ENCODE measurements at regions not wholly inside any gene's neighbourhood (a gene's known extent, or its start where the extent isn't known, plus 50 kb on each side); places are given as distances from the start of the nearest gene placed in this dataset.
"Not testable (repeated sequence)": the region's sequence is repeated elsewhere in the genome, so short reads cannot be mapped to it uniquely, and the experiment has no call there.

- H3K36me3 Mint-ChIP-seq, result no peaks in the 10 kb centered on the region
- no peak for DNase-seq
- no peaks in the 10 kb centered on the region for H3K4me1 Mint-ChIP-seq (ENCODE audit: low read depth)
- peaks cover 3% of the 10 kb centered on the region for H3K9me3 Mint-ChIP-seq
- CTCF ChIA-PET, result no interaction called here
- POLR2A ChIA-PET, result no interaction called here
- no peak overlapping the region for H3K27ac Mint-ChIP-seq
- H3K4me3 Mint-ChIP-seq, result no peak overlapping the region
- intact Hi-C loops (cut with micrococcal nuclease), result no loop called here
- H3K27me3 Mint-ChIP-seq, result no peaks in the 10 kb centered on the region
Measured at GRCh38 chr11:97703851-97704250, 1314.0 kb downstream of the JRKL start.

DNA sequence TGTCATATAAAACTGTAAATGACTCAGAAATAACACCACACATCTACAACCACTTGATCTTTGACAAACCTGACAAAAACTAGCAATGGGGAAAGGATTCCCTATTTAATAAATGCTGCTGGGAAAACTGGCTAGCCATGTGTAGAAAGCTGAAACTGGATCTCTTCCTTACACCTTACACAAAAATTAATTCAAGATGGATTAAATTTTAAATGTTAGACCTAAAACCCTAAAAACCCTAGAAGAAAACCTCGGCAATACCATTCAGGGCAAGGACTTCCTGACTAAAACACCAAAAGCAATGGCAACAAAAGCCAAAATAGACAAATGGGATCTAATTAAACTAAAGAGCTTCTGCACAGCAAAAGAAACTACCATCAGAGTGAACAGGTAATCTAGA, 1315.3 kb upstream of the CNTN5 start:
- intact Hi-C loops (cut with micrococcal nuclease); DNase-seq; POLR2A ChIA-PET; CTCF ChIA-PET; H3K27me3 Mint-ChIP-seq; H3K4me3 Mint-ChIP-seq; H3K27ac Mint-ChIP-seq; H3K4me1 Mint-ChIP-seq (ENCODE audit: low read depth); H3K36me3 Mint-ChIP-seq; H3K9me3 Mint-ChIP-seq: not testable (repeated sequence)

- H3K4me3 Mint-ChIP-seq, result no peak overlapping the region
- H3K9me3 Mint-ChIP-seq, result peaks cover 4% of the 10 kb centered on the region
- H3K4me1 Mint-ChIP-seq (ENCODE audit: low read depth), result no peaks in the 10 kb centered on the region
- CTCF ChIA-PET, result no interaction called here
- no peak overlapping the region for H3K27ac Mint-ChIP-seq
- intact Hi-C loops (cut with micrococcal nuclease), result no loop called here
- no peak for DNase-seq
- POLR2A ChIA-PET, result no interaction called here
- no peaks in the 10 kb centered on the region for H3K36me3 Mint-ChIP-seq
- no peaks in the 10 kb centered on the region for H3K27me3 Mint-ChIP-seq
Measured at GRCh38 chr11:97717922-97718321, 1302.8 kb upstream of the CNTN5 start.

DNA sequence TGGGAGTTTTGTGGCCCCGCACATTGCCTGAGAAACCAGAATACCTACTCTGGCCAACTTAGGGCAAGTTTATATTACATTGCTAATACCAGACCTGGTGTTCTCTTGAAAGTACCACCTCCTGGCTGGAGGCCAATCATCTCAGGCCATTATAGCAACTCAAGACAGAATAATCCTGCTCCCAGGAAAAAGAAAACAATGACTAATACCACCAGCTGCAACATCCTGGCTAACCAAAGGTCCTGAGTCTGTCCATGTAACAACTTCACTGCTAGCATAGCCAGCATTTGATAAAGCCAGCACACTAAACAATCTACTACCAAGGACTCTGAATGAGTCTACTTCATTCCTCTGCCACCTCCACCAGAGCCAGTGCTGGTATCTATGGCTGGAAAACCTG, 1298.7 kb upstream of the CNTN5 start:
- H3K27me3 Mint-ChIP-seq, result no peaks in the 10 kb centered on the region
- ChIA-PET POLR2A (no interaction called here), CTCF (no interaction called here)
- H3K36me3 Mint-ChIP-seq, result no peaks in the 10 kb centered on the region
- intact Hi-C loops (cut with micrococcal nuclease), result no loop called here
- no peak for DNase-seq
- no peaks in the 10 kb centered on the region for H3K4me1 Mint-ChIP-seq (ENCODE audit: low read depth)
- H3K4me3 Mint-ChIP-seq, result no peak overlapping the region
- peaks cover 14% of the 10 kb centered on the region for H3K9me3 Mint-ChIP-seq
- H3K27ac Mint-ChIP-seq, result no peak overlapping the region

DNA sequence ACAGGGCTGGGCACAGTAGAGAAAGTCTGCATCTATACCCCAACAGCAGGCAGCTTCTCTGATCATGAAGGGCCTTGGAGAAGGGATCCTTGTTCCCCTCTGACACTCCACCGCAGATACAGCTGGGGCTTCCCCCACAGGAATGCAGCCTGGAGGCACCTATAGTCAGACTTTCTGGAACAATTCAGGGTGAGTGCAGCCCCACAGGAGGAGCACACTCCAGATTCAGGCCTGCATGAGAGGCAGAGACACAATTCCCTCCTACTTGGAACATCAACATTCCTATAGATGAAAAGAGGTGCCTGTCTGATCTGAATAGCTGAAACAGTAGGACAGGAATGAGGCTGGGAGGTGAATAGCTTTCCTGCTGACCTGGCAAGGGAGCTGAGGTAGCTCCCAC, 1298.0 kb upstream of the CNTN5 start:
- Mint-ChIP-seq H3K36me3 (no peaks in the 10 kb centered on the region), H3K9me3 (peaks cover 12% of the 10 kb centered on the region), H3K4me3 (no peak overlapping the region), H3K27ac (no peak overlapping the region), H3K27me3 (no peaks in the 10 kb centered on the region), H3K4me1 (ENCODE audit: low read depth) (no peaks in the 10 kb centered on the region)
- intact Hi-C loops (cut with micrococcal nuclease), result no loop called here
- ChIA-PET POLR2A (no interaction called here), CTCF (no interaction called here)
- DNase-seq, result no peak

GRCh38 chr11:97729546-97730272, 1291.0 kb upstream of the CNTN5 start:
- H3K4me3 Mint-ChIP-seq, result no peak overlapping the region
- H3K36me3 Mint-ChIP-seq, result no peaks in the 10 kb centered on the region
- H3K9me3 Mint-ChIP-seq, result peaks cover 8% of the 10 kb centered on the region
- intact Hi-C loops (cut with micrococcal nuclease), result no loop called here
- ChIA-PET CTCF (no interaction called here), POLR2A (no interaction called here)
- no peak overlapping the region for H3K27ac Mint-ChIP-seq
- H3K27me3 Mint-ChIP-seq, result no peaks in the 10 kb centered on the region
- H3K4me1 Mint-ChIP-seq (ENCODE audit: low read depth), result no peaks in the 10 kb centered on the region
- no peak for DNase-seq

DNA sequence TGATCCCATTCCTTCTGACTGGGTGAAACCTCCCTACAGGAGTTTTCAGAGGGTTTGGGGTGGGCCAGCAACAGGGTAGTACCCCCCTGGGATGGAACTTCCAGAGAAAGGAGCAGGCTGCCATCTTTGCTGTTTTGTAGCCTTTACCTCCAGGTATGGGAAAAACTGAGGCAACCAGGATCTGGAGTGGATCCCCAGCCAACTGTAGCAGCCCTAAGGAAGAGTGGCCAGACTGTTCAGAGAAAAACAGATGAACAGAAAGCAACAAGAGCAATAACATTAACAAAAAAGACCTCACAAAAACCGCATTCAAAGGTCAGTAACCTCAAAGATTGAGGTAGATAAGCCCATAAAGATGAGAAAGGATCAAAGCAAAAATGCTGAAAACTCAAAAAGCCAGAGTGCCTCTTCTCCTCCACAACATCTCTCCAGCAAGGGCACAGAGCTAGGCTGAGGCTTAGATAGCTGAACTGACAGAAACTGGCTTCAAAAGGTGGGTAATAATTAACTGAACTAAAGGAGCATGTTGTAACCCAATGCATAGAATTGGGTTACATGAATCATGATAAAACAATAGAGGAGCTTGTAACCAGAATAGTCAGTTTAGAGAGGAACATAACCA, 1288.6 kb upstream of the CNTN5 start:
- Mint-ChIP-seq H3K4me3 (no peak overlapping the region), H3K36me3 (no peaks in the 10 kb centered on the region), H3K9me3 (peaks cover 14% of the 10 kb centered on the region), H3K4me1 (ENCODE audit: low read depth) (no peaks in the 10 kb centered on the region), H3K27me3 (no peaks in the 10 kb centered on the region), H3K27ac (no peak overlapping the region)
- DNase-seq, result no peak
- intact Hi-C loops (cut with micrococcal nuclease), result no loop called here
- CTCF ChIA-PET, result no interaction called here
- POLR2A ChIA-PET, result no interaction called here

- POLR2A ChIA-PET, result no interaction called here
- Mint-ChIP-seq H3K27me3 (no peaks in the 10 kb centered on the region), H3K36me3 (no peaks in the 10 kb centered on the region), H3K27ac (no peak overlapping the region), H3K4me3 (no peak overlapping the region), H3K9me3 (peaks cover 29% of the 10 kb centered on the region), H3K4me1 (ENCODE audit: low read depth) (no peaks in the 10 kb centered on the region)
- DNase-seq, result no peak
- CTCF ChIA-PET, result no interaction called here
- intact Hi-C loops (cut with micrococcal nuclease), result no loop called here
Measured at GRCh38 chr11:97738751-97739150, 1282.0 kb upstream of the CNTN5 start.

DNA sequence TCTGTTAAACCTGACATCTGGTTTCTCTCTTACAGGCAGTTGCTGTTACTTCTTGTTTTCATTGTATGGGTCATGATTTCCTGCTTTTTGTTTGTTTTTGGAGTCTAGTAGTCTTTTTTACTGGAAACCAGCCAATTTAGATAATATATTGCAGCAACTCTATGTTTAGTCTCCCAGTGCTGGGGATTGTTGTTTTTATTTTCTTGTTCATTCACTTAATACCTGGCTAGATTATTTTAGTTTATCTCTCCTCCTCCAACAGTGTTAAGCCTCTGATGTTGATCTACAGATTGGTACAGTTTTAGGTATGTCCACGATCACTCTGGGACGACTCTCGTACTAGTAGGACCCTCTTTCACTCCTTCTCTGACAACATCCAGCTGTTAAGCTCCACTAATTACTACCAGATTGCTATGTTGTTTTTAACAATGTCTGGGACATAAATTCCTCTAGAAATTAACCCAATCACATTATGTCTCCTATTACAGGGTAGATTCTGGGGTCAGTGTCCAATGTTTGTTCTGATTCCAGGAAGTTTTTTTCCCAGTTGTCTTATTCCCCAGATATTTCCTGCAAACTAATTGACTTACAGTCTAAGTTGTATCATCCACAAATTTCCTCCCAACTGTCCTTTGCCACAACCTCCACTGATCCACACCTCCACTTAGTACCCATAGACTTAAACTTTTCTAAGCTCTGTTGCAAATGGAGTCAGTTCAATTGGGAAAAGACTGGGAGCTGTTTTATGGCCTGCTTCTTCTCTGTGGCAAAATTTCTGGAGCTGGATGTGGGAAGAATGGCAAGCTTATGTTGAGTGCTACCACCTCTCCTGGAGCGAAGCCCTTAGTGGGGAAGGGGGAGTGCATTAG, 1280.6 kb upstream of the CNTN5 start:
- POLR2A ChIA-PET, result no interaction called here
- Mint-ChIP-seq H3K27me3 (no peaks in the 10 kb centered on the region), H3K9me3 (peaks cover 36% of the 10 kb centered on the region), H3K4me1 (ENCODE audit: low read depth) (no peaks in the 10 kb centered on the region), H3K27ac (no peak overlapping the region), H3K4me3 (no peak overlapping the region), H3K36me3 (no peaks in the 10 kb centered on the region)
- intact Hi-C loops (cut with micrococcal nuclease), result no loop called here
- CTCF ChIA-PET, result no interaction called here
- DNase-seq, result no peak

- H3K9me3 Mint-ChIP-seq, result peaks cover 36% of the 10 kb centered on the region
- H3K4me1 Mint-ChIP-seq (ENCODE audit: low read depth), result no peaks in the 10 kb centered on the region
- intact Hi-C loops (cut with micrococcal nuclease), result no loop called here
- no peaks in the 10 kb centered on the region for H3K27me3 Mint-ChIP-seq
- ChIA-PET POLR2A (no interaction called here), CTCF (no interaction called here)
- no peak overlapping the region for H3K4me3 Mint-ChIP-seq
- no peak for DNase-seq
- H3K36me3 Mint-ChIP-seq, result no peaks in the 10 kb centered on the region
- H3K27ac Mint-ChIP-seq, result no peak overlapping the region
Measured at GRCh38 chr11:97740801-97741151, 1280.0 kb upstream of the CNTN5 start.

DNA sequence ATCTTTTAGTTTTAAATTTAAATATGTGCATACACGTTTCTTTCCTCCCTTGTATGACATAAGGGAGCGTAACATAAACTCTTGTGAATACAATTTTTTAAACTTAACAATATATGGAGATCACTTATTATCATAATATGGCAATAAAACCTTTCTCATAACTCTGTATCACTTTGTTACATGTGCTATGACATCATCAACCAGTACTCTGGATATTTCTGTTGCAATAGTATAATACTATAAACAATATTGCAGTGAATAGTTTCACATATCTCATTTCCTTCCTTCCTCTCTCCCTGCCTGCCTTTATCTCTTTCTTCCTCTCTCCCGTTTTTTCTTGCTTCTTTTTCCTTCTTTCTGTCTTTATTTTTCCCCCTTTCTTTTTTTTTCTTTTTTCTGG, 1278.0 kb upstream of the CNTN5 start:
- DNase-seq, result no peak
- ChIA-PET CTCF (no interaction called here), POLR2A (no interaction called here)
- Mint-ChIP-seq H3K27ac (no peak overlapping the region), H3K9me3 (peaks cover 23% of the 10 kb centered on the region), H3K4me1 (ENCODE audit: low read depth) (no peaks in the 10 kb centered on the region), H3K36me3 (no peaks in the 10 kb centered on the region), H3K27me3 (no peaks in the 10 kb centered on the region), H3K4me3 (no peak overlapping the region)
- intact Hi-C loops (cut with micrococcal nuclease), result no loop called here

DNA sequence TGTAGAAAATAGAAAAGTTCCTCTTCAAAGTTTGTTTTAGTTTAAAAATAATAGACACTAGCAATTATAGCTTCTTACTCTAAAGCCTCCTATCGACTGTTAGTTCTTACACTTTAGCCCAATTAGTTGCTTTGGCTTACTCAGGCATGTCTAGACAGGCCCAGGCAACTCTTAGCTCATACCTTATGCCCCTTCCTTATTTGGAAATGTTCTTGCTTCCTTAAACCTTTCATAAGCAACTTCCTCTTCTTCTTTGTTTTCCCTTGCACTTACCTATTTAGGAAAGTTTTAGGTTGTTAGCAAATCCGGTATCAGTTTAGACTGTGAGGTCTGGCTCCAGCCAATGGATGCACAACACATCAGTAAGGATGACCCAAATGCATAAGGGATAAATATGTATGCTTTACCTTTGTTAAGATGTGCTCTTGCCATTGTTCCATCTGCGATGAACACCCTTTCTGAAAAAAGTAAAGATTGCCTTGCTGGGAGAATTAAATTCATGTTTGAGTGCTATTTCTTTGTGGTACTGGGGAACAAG, 1277.5 kb upstream of the CNTN5 start:
- intact Hi-C loops (cut with micrococcal nuclease), result no loop called here
- Mint-ChIP-seq H3K36me3 (no peaks in the 10 kb centered on the region), H3K27ac (no peak overlapping the region), H3K9me3 (peaks cover 20% of the 10 kb centered on the region), H3K4me3 (no peak overlapping the region), H3K27me3 (no peaks in the 10 kb centered on the region), H3K4me1 (ENCODE audit: low read depth) (no peaks in the 10 kb centered on the region)
- CTCF ChIA-PET, result no interaction called here
- DNase-seq, result no peak
- POLR2A ChIA-PET, result no interaction called here

Data from activated CD4-positive, alpha-beta memory T cell treated with anti-CD3 and anti-CD28 coated beads for 36 hours (primary cell).